Suprapubic skin (tissue), 4 donors: ENCODE measurements at regions not wholly inside any gene's neighbourhood (a gene's known extent, or its start where the extent isn't known, plus 50 kb on each side); places are given as distances from the start of the nearest gene placed in this dataset.

Experiments
- DNase-seq, 2 donors: peaks; one replicate each; pipeline ENCODE4 v3.0.0-alpha.2; 2019; ENCODE audit warnings: low spot score in 2 of 2
- H3K27ac ChIP-seq: fragments of 200-600 bp; sonication (generic); one replicate; pipeline ENCODE4 v1.5.1; 2019
- H3K27me3 ChIP-seq: fragments of 200-600 bp; sonication (generic); one replicate; pipeline ENCODE4 v1.5.1; 2019
- H3K36me3 ChIP-seq: fragments of 200-600 bp; sonication (generic); one replicate; pipeline ENCODE4 v1.5.1; 2019
- H3K4me1 ChIP-seq: fragments of 200-600 bp; sonication (generic); one replicate; pipeline ENCODE4 v1.5.1; 2019
- H3K4me3 ChIP-seq: fragments of 200-600 bp; sonication (generic); one replicate; pipeline ENCODE4 v1.5.1; 2019; ENCODE audit warnings: mild to moderate bottlenecking
- H3K9me3 ChIP-seq: fragments of 200-600 bp; sonication (generic); one replicate; pipeline ENCODE4 v1.5.1; 2019
- EP300 ChIP-seq: sonication (generic); formaldehyde crosslinking; IDR thresholded peaks from one replicate; pipeline ENCODE4 v1.6.1; 2017; ENCODE audit warnings: antibody characterized with exemption
- POLR2A ChIP-seq, 2 donors: fragments of 450-650 bp; IDR thresholded peaks; one replicate each; pipeline ENCODE4 v1.6.1; 2017; ENCODE audit warnings: antibody characterized with exemption in 2 of 2, mild to moderate bottlenecking in 2 of 2, moderate library complexity in 2 of 2
- POLR2AphosphoS5 ChIP-seq, 3 donors: sonication (generic); formaldehyde crosslinking; IDR thresholded peaks; one replicate each; pipeline ENCODE4 v1.6.1; 2017; ENCODE audit warnings: antibody characterized with exemption in 3 of 3
- WGBS: methylation state at CpG from one replicate; pipeline ENCODE4 v1.1.5; 2018; 5-methylcytosine and 5-hydroxymethylcytosine counted together
- TF ChIP-seq, protein P1 (sequence below), 2 donors: fragments of 200-600 bp in 1 of 2; fragments of 450-650 bp in 1 of 2; sonication (generic) in 1 of 2; IDR thresholded peaks; one replicate each; pipeline ENCODE4 v1.5.1; 2016 to 2019; ENCODE audit warnings: antibody characterized with exemption in 2 of 2, mild to moderate bottlenecking in 1 of 2, moderate library complexity in 1 of 2

DNA sequence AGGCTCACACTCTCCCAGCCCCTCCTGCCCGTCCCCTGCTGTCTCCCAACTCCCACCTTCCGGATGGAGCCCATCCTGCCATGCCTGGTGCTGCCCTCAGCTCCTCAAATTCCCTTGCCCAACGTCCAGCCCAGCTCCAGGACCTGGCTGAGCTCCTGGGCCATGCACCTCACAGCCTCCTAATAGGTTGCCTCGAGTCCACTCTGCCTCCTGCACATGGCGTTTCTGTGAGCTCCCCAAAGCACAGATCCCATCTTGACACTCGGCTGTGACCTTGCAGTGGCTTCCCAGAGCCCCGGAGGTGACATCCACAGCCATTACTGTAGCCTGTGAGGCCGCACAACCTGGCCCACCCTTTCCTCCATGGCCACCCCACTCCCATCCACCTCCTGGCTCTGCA, 191.9 kb upstream of the SALL3 start:
- H3K27me3 ChIP-seq = peaks cover 18% of the 10 kb centered on the region
- H3K36me3 ChIP-seq = no peaks in the 10 kb centered on the region
- no peak overlapping the region for H3K4me3 ChIP-seq
- H3K4me1 ChIP-seq = no peaks in the 10 kb centered on the region
- TF ChIP-seq EP300 = no peak
- TF ChIP-seq, protein P1, sequence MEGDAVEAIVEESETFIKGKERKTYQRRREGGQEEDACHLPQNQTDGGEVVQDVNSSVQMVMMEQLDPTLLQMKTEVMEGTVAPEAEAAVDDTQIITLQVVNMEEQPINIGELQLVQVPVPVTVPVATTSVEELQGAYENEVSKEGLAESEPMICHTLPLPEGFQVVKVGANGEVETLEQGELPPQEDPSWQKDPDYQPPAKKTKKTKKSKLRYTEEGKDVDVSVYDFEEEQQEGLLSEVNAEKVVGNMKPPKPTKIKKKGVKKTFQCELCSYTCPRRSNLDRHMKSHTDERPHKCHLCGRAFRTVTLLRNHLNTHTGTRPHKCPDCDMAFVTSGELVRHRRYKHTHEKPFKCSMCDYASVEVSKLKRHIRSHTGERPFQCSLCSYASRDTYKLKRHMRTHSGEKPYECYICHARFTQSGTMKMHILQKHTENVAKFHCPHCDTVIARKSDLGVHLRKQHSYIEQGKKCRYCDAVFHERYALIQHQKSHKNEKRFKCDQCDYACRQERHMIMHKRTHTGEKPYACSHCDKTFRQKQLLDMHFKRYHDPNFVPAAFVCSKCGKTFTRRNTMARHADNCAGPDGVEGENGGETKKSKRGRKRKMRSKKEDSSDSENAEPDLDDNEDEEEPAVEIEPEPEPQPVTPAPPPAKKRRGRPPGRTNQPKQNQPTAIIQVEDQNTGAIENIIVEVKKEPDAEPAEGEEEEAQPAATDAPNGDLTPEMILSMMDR (IDR thresholded peaks at IDR 0.05) = no peak
- no peak for TF ChIP-seq POLR2AphosphoS5 (IDR thresholded peaks at IDR 0.05)
- no peak for TF ChIP-seq POLR2A (IDR thresholded peaks at IDR 0.05)
- no peak overlapping the region for H3K27ac ChIP-seq
- no peaks in the 10 kb centered on the region for H3K9me3 ChIP-seq
- WGBS = 82% methylated on average over 8 of the region's 8 CpGs
- no peak for DNase-seq

DNA sequence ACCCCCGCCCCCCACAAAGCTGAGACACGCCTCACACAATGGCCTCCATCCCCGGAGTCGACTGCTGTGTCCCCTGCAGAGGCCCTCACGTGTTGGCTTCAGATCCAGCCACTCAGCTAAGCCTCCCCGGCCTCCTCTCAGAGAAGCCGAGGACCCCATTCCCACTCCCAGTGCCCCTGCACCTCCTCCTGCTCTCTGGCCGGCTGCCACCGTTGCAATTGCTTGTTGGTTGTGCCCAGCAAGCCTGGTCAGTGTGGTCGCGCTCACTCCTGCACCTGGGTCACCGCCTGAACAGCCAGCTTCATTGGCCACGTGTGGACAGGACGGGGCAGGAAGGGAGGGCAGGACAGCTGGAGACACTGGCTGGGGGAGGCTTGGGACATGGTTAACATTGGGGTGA, 191.5 kb upstream of the SALL3 start:
- TF ChIP-seq POLR2A (IDR thresholded peaks at IDR 0.05) = no peak
- TF ChIP-seq, protein P1 (IDR thresholded peaks at IDR 0.05) = no peak
- TF ChIP-seq POLR2AphosphoS5 (IDR thresholded peaks at IDR 0.05) = no peak
- no peak for TF ChIP-seq EP300
- no peaks in the 10 kb centered on the region for H3K9me3 ChIP-seq
- no peak overlapping the region for H3K4me3 ChIP-seq
- WGBS = 75% methylated on average over 13 of the region's 14 CpGs
- no peak overlapping the region for H3K27ac ChIP-seq
- H3K27me3 ChIP-seq = peaks cover 18% of the 10 kb centered on the region
- H3K4me1 ChIP-seq = no peaks in the 10 kb centered on the region
- DNase-seq = no peak
- no peaks in the 10 kb centered on the region for H3K36me3 ChIP-seq

DNA sequence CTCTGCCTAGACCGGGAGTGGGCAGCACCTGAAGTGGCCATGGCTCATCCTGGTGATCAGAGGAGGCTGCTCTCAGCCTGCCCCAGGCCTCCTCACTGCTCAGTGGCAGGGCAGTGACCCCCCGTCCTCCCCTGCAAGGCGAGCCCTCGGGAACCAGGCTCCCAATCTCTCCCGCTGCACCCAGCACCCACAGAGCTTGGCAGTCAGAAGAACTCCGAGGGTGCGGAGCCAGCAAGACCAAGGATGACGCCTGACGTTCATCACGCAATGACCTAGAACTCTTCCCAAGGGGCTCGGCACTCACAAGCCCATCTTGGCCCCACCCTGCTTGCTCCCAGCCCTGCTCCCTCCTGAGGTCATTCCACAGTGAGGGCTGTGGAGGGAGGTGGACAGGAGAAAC, 189.8 kb upstream of the SALL3 start:
- DNase-seq = no peak
- 70% methylated on average over 11 of the region's 11 CpGs for WGBS
- Histone ChIP-seq H3K4me1 (no peaks in the 10 kb centered on the region), H3K4me3 (no peak overlapping the region), H3K27me3 (peaks cover 23% of the 10 kb centered on the region), H3K27ac (no peak overlapping the region), H3K9me3 (no peaks in the 10 kb centered on the region), H3K36me3 (no peaks in the 10 kb centered on the region)
- TF ChIP-seq POLR2AphosphoS5 (IDR thresholded peaks at IDR 0.05) = no peak
- TF ChIP-seq POLR2A (IDR thresholded peaks at IDR 0.05) = no peak
- no peak for TF ChIP-seq EP300
- TF ChIP-seq, protein P1 (IDR thresholded peaks at IDR 0.05) = no peak

DNA sequence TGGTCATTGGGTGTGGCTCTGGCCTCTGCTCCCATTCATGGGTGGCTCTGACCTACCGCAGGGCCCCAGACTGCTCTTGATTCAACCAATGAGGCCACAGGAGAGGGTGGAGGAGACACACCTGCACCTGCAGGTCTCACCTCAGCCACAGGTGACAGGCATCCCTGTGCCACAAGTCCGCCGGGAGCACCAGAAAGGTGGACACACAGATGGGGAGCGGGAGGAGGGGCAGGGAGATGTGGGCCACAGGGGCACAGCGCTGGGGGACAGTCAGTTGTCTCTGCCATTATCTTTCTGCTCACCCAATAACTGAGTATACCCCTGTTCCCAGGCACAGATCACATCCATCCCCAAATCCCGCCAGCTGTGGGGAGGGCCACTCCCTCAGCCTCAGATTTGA, 189.1 kb upstream of the SALL3 start:
- H3K27ac ChIP-seq = no peak overlapping the region
- peaks cover 23% of the 10 kb centered on the region for H3K27me3 ChIP-seq
- TF ChIP-seq POLR2AphosphoS5 (IDR thresholded peaks at IDR 0.05) (no peak), EP300 (no peak), POLR2A (IDR thresholded peaks at IDR 0.05) (no peak)
- TF ChIP-seq, protein P1 (IDR thresholded peaks at IDR 0.05) = no peak
- H3K4me1 ChIP-seq = no peaks in the 10 kb centered on the region
- no peak for DNase-seq
- H3K36me3 ChIP-seq = no peaks in the 10 kb centered on the region
- no peak overlapping the region for H3K4me3 ChIP-seq
- WGBS = 88% methylated on average over 6 of the region's 6 CpGs
- H3K9me3 ChIP-seq = no peaks in the 10 kb centered on the region

DNA sequence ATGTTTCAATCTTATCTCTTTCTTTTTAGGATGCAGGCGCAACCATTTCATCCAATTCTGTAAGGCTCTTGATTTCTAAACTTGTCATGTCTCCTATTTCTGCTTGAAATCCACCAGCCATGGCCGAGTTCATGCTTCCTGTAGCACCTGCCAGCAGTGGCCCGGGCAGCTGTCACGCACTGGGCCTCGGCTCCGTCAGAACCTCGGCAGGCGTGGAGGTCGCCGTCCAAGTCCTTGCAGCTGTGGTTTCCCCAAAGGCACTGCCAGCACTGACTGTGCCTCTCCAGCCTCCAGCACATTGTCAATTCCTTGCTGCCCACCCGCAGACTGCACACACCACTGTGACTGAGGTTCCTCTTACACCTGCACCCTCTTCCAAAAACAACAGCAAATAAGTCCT, 188.7 kb upstream of the SALL3 start:
- TF ChIP-seq POLR2AphosphoS5 (IDR thresholded peaks at IDR 0.05) (no peak), POLR2A (IDR thresholded peaks at IDR 0.05) (no peak), EP300 (no peak)
- TF ChIP-seq, protein P1 (IDR thresholded peaks at IDR 0.05) = no peak
- Histone ChIP-seq H3K4me3 (no peak overlapping the region), H3K36me3 (no peaks in the 10 kb centered on the region), H3K27me3 (peaks cover 23% of the 10 kb centered on the region), H3K9me3 (no peaks in the 10 kb centered on the region), H3K27ac (no peak overlapping the region), H3K4me1 (no peaks in the 10 kb centered on the region)
- 88% methylated on average over 11 of the region's 11 CpGs for WGBS
- DNase-seq = no peak
